GM04504 (cell line): ENCODE measurements at regions not wholly inside any gene's neighbourhood (a gene's known extent, or its start where the extent isn't known, plus 50 kb on each side); places are given as distances from the start of the nearest gene placed in this dataset.
A peak's percentile ranks its signal among the peaks of the same experiment; 100 is the strongest.
"Not testable (repeated sequence)": the region's sequence is repeated elsewhere in the genome, so short reads cannot be mapped to it uniquely, and the experiment has no call there.

Source experiments
- DNase-seq: peaks from one replicate; pipeline ENCODE4 v3.0.0-alpha.2; 2012; ENCODE audit warnings: low read depth

DNA sequence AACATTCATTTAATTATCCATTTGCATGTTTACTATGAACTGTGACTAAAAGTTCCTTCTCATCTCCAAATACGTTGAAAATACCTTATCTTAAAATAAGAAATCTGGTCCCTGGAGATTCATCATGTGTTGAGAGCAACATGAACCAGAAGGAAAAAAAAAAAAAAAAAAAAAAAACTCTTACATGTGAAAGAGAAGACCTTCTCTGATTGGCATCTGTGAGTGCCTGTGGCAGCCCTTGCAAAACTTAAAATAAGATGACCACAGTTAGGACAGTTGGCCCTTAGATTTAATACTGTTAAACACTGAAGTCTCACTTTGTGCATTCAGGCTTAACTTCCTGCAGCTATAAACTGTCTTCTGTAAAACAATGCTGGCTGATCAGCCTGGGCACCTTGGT is 1395.2 kb upstream of the ADGRL4 start:
- DNase-seq = no peak

DNA sequence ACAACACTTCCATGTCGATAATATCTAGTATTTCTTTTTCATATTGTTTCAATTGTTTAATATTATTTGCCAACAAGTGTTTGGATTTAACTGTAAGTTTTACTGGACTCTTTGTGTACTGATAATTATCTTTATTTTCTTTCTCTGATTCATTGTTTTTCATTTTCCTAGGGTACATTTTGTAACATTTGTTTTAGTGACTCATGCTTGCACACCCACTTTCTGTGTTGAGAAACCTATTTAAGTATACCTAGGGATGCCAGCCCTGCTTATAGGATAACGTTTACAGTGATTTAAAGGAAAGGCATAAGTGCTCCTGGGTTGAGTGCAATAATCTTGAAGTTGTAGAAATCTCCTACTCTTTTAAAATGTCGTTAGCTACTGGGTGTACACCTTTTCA is 1386.0 kb upstream of the ADGRL4 start:
- DNase-seq = no peak

DNA sequence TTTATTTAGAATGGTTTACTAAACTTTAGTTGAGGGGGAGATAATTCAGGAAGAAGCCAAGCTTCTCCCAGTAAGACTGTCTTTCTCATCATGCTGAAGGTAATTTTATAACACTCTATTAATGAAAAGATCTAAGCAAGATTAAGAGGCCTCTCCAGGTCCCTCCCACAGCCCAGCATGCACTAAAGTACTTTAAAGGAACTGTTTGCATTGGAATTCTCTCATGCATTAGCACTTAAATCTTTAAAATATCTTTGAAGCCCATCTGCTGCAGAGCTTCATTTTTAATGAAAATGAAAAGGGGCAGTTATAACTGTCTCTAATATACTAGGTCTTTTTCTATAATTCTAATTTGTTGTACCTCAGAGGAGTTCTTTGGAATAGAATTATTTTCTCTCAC is 1379.1 kb upstream of the ADGRL4 start:
- DNase-seq = no peak

DNA sequence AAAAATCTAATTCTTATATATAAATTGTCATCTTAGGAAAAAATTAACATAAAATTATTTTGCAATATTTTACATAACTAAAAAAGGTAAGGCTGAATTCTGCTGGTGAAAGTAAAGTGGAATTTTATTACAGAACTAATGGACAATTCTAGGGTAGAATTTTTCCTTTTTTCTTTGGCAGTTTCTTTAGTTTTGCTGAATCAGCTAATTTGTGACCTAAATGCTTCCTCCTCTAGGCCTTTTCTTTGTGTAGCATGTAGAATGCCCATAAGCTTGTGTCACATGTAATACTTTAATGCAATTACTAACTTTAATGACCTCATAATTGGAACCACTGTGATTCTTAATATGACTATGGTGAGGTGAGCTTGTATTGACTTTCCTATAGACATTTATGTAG is 1378.4 kb upstream of the ADGRL4 start:
- no peak for DNase-seq

DNA sequence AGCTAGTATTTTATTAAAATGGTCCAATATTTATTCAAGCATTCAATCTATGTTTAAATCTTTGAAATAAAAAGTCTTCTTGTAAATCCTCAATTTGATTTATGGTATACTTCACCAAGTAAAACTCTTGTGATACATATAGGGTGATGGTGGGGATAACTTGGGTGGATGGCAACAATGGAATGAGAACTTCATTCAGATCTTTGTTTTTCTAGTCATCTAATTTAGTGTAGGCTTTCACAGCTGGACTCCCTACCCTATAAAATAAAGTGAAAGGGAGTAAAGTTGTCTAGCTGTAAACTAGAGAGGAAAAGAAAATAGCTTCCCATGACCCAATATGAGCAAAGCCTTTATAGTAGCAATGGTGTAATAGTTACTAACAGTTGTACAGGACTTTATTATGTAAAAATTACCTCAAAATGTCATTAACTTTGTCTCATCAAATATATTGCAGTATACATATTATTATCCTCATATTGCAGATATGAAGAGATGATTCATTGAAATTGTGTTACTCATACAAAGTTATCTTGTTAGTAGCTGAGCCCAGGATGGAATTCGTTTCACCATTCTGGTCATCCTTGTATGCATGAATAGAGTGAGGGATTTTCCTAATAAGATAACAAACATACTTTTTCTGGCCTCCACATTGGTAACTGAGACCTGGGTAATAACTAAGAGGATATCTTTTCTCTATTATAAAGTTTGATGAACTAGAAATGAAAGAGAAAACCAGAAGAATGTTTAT is 1377.7 kb upstream of the ADGRL4 start:
- no peak for DNase-seq

DNA sequence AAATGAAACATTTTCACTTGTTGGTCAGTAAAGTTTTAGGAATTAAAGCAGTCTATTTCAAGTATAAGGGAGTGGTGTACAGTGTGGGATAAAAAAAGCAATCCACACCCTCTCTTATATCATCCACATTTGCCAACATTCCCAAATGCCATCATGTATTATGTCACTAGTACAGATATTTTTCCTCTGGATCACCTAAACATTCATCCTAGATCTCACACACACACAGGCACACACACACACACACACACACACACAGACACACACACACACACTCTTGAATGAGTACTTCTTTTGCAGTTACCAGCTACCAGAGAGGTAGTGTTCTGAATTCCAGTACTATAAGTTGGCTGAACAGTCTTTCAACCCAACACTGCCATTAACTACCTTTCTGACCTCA is 1369.1 kb upstream of the ADGRL4 start:
- peak; percentile 43 for DNase-seq

DNA sequence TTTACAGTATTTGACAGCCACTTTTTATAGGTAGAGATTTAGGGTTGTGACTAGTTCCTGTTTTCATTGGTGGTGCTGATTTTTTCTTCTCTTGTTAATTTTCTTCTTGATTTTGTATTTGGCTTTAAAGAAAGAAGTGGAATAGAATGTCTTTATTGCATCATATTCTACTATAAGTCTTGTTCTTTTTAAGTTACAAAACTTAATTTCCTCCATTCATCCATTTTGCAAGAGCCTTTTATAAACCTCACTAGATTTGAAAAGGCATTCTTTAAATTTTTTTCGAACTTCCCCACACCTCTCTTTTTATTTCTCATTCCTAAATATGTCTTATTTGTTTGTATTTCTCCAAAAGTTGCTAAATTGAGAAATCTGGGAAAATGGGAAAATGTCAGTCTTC is 1368.6 kb upstream of the ADGRL4 start:
- DNase-seq = no peak

DNA sequence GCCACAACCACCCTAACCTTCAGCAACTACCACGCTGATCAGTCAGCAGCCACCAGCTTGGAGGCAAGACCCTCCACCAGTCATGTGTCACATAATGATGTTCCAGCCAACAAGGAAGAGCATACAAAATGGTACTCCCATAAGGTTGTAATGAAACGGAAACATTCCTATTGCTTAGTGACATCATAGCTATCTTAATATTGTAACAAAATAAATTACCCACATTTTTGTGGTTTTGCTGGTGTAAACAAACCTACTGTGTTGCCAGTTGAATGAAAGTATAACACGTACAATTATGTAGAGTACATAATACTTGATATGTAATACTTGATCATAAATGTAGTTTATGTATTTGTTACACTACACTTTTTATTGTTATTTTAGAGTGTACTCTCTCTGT is 1363.2 kb upstream of the ADGRL4 start:
- no peak for DNase-seq

DNA sequence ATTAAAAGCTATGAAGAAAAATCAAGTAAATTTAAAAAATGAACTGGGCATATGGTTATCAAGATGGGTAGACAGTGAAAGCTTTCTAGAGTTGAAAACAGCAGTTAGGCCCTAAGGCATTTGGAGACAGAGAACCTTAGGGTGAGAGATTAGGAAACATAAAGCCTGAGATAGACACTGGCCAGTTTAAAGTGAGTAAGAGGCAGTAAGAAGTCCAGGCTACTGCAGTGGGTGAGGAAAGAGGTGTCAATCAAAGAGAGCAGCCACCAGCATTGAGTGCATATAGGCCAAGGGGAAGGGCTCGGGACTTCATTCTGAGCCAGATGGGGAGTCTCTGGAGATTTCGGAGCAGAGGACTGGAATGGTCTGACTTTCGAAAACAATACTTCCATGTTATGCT is 1360.5 kb upstream of the ADGRL4 start:
- DNase-seq = no peak

DNA sequence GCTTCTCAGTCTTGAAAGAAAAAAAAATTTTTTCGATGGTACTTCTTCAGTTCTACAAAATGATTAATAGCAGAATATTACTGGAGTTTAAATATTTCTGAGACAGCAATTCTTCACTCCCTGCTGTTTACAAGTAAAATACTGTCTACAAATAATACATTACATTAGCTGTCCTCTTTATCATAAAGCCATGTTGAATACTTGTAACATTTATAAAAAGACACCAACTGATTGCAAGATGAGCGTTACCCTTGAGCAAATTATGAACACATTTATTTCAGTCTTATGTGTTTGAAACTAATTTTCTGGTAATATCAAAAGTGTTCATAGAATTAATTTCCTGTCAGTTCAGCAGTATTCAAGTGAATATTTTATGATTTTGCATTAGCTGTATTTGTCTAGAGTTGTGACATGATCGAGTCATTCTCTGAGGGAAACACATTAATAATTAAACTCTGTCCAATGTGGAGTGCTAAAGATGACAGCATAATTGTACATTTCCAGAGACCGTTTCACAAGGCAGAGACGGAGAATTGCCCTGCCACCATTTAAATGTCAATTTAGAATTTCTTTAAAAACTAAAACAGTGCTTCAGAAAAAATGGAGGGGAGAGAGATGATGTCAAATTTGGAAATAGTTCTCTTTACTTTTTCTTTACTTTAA is 1359.0 kb upstream of the ADGRL4 start:
- no peak for DNase-seq

DNA sequence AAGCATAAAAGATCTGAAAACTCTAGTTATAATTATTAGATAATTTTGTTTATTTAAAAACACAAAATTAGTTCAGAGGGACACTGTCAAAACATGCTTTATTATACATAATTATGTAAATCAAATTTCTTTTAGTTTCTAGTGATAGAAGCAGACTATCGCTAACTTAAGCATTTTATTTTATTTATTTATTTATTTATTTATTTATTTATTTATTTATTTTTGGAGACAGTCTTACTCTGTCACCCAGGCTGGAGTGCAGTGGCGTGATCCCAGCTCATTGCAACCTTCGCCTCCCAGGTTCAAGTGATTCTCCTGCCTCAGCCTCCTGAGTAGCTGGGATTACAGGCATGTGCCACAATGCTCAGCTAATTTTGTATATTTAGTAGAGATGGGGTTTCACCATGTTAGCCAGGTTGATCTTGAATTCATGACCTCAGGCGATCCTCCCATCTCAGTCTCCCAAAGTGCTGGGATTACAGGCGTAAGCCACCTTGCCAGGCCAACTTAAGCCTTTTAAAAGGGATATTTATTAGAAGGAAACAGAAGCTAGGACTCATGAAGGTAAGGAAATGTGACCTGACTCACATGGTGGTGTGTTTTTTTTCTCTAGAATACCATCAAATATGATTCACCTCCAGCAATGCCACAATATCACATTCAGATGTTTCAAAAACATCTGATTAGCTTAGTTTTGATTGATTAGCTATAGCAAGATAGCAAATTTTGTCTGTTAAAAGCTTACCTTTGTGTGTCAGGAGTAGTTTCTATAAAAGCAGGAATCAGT is 1357.4 kb upstream of the ADGRL4 start:
- no peak for DNase-seq

DNA sequence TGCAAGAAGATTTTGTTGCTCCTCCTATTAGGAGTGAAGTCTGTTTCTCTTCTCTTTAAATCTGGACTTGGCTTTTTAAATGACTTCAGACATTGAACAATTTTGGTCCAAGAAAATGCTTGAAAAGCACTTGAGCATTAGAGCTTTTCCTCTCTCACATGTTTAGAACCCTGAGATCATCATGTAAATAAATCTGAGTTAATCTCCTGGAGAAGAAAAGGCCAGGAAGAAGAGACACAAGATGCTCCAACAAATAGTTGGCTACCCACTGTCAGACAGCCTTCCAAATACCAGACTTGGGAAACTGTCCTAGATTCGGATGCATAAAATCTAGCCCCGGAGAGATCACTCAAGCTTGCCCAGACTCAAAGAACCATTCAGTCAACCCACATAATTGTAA is 1353.1 kb upstream of the ADGRL4 start:
- no peak for DNase-seq

DNA sequence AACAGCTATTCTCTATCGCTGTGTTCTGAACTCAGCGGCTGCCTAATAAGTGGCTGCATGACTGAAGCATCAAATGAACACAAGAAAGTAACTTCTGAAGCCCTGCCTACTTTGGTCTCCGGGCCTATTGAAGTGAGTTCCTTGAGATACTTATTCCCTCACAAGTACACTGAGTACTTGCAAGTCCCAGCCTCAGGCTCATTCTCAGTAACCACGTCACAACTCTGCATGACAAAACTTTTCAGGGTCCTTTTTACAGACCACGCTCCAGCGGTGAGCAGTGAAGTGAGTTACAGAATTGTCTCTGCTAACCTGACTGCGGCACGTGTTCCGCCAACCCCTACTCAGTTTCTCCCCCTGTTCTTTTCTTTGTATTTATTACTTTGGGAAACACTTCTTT is 1342.7 kb upstream of the ADGRL4 start:
- DNase-seq = no peak

DNA sequence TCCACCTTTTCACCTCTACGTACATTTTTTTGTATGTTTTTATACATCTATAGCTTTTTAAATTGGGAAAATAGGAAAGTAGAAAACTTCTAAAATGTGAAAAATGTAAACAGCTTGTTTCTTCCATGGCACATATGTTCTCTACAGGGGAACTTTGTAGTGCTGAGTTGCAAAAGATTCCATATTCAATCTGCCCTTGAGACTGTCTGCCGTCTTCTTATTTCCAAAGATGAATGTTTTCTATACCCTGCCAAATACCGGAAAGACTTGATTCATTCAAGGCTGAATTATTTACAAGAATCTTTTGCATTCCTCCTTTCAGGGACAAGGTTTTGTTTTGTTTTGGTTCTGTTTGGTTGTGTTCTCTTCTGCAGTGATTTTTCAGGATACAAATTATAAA is 1334.5 kb upstream of the ADGRL4 start:
- no peak for DNase-seq

DNA sequence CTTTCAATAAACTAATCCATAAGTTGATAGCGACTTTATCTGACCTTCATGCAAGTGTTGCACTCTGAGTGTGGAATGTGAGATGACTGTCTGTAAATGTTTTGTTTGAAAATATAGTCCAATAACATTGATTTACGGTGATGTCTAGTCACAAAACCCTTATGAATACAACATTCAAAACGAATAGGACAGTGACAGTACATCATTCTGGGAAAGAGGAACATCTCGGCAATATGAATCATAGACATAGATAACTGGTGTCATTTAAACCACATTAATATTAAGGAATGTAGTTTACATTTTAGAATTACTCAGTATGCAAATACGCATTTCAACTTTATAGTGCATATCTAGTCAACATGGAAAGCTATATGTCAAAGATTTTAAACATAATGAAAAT is 1311.6 kb upstream of the ADGRL4 start:
- DNase-seq = no peak

DNA sequence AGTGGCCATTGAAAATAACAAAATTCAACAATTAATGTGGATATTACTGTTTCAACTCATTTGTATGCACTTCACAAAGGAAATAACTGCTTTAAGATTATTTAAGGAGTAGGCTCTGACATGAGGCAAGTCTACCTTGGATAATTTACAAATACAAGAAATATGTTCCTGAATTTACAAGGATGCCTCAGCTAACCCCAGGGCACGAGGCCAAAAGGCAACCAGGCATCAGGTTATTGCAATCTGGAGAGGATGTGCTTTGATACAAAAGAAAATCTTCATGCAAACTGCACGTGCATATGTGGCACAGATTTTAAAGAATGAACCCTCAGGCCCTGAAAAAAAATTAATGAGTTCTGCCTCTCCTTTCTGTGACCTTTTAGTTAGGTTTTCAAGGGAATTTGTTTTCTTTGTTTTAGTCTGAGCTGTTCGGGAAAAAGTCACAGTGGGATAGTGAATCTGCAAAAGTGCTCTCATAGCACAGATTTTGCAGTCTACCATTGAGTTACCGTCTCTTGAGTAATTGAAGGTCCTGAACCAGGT is 1304.2 kb upstream of the ADGRL4 start:
- DNase-seq = peak; percentile 1

DNA sequence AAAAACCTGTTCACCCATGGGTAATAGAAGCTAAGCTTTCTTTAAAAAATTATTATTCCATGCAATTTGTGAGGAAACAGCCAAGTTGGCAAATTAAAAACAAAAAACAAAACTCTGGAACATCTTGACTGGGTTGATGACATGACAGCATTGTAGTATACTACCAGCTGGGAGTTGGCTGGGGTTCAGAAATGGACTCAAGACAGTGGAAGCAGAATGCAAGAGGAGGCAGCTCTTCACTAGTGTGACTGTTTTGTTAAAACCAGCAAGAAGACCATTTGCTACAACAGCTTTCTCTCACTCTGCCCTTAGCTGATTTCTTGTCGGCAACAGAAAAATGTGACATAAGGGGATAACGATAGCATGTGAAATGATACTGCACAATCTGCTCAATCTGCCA is 1298.9 kb upstream of the ADGRL4 start:
- DNase-seq = no peak

DNA sequence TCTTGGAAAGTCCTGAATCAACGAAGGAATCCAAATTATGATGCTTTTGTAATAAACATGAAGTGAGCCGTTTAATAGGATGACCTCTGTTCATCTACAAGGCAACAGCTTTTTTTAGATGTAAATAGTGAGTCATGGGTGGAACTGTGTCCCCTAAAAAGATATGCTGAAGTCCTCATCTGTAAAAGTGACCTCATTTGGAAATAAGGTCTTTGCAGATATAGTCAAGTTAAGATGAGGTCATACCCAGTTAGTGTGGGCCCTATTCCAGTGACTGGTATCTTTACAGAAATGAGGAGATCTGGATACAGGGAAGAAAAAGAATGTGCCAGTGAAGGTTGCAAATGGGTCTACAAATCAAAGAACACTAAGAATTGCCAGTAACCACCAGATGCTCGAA is 1287.3 kb upstream of the ADGRL4 start:
- no peak for DNase-seq

DNA sequence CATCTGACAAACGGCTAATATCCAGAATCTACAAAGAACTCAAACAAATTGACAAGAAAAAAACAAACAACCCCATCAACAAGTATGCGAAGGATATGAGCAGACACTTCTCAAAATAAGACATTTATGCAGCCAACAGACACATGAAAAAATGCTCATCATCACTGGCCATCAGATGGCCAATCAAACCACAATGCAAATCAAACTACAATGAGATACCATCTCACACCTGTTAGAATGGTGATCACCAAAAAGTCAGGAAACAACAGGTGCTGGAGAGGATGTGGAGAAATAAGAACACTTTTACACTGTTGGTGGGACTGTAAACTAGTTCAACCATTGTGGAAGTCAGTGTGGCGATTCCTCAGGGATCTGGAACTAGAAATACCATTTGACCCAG is 1282.2 kb upstream of the ADGRL4 start:
- DNase-seq = not testable (repeated sequence)

DNA sequence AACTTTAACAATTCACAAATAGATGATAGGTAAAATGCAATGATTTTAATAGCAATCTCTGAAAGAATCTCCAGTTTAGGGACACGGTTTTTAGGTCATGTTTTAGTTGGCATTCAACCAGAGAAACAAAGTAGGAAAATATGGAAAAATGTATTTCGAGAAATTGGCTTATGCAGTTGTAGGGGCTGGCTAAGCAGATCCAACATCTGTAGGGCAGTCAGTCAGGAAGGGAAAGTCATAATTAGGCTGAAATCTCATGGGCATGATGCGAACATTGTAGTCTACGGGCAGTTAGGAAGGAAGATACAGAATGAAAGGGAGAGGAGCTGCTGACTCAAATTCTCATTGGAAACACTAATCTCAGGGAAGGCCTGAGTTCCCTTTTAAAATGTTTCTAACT is 1276.0 kb upstream of the ADGRL4 start:
- no peak for DNase-seq

DNA sequence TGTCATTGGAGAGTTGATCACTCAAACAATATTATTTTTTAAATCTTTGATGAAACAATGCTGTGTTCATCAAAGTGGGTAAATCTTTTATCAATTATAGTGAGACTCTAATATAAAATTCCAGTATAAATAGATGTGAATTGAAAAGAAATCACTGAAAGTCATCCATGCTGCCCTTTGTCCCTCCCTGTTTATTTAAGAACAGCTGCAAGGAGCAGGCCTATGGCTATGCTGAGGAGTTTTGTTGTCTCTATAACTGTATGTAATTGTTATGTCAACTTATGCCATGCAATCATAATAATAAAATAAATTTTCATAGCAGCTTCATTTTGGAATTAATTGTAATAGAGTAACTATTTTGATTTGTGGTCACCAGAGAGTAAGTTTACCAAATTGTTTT is 1272.4 kb upstream of the ADGRL4 start:
- no peak for DNase-seq

DNA sequence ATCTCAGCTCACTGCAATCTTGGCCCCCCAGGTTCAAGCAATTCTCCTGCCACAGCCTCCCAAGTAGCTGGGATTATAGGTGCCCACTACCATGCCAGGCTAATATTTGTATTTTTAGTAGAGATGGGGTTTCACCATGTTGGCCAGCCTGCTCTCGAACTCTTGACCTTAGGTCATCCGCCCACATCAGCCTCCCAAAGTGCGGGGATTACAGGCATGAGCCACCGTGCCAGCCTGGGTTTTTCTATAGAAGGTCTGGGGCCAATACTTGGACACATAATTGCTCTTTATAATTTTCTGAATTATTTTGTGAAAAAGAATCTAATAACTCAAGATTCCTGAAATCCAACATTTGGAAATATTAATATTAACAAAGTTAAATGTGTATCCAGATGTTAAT is 1267.7 kb upstream of the ADGRL4 start:
- no peak for DNase-seq

DNA sequence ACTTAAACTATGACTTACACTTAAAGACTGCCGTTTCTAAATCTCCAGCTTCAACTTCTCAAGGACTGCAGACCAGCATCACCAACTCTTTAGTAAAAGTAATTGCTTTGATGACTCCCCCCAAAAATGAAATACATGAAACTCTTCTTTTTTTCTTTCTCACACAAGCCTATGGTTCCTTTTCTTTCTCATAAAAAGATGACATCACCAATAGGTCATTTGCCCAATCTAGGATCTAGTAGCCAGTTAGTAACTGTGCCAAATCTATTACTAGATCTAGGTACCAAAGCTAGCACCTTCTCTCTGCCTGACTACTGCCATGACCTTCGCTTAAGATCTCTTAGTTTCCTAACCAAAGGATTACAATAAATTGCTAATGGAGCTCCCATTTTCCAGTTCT is 1266.0 kb upstream of the ADGRL4 start:
- DNase-seq = no peak
